Brain microvascular endothelial cell (primary cell): ENCODE measurements at regions not wholly inside any gene's neighbourhood (a gene's known extent, or its start where the extent isn't known, plus 50 kb on each side); places are given as distances from the start of the nearest gene placed in this dataset.
"Not testable (repeated sequence)": the region's sequence is repeated elsewhere in the genome, so short reads cannot be mapped to it uniquely, and the experiment has no call there.

ENCODE experiments used
- DNase-seq: peaks from one replicate; pipeline ENCODE4 v3.0.0-alpha.2; 2020
- H3K27ac ChIP-seq: fragments of 250-450 bp; sonication (Bioruptor Pico); 2 replicates; pipeline ENCODE4 v1.5.1; 2020; ENCODE audit warnings: mild to moderate bottlenecking, moderate library complexity
- H3K27me3 ChIP-seq: fragments of 250-450 bp; sonication (Bioruptor Pico); replicated peaks from 2 replicates; pipeline ENCODE4 v1.5.1; 2020; ENCODE audit warnings: mild to moderate bottlenecking
- H3K36me3 ChIP-seq: fragments of 250-450 bp; sonication (Bioruptor Pico); replicated peaks from 2 replicates; pipeline ENCODE4 v1.5.1; 2020; ENCODE audit warnings: mild to moderate bottlenecking
- H3K4me3 ChIP-seq: 2 replicates; pipeline ENCODE4 v1.5.1; 2011; ENCODE audit warnings: low read depth, mild to moderate bottlenecking, control low read depth, low read length, moderate library complexity
- in situ Hi-C: cut with HindIII; loops from 2 replicates; pipeline ENCODE4 v1.10.0; 2017; ENCODE audit warnings: low sequenced_read_pairs, low pct_ligation_motif_present
- TF ChIP-seq, protein P1 (sequence below): IDR thresholded peaks from 2 replicates; pipeline ENCODE4 v1.5.1; 2011; ENCODE audit warnings: low read depth, mild to moderate bottlenecking, moderate library complexity, low read length, control low read depth, inconsistent platforms; ENCODE audit errors: missing control alignments

DNA sequence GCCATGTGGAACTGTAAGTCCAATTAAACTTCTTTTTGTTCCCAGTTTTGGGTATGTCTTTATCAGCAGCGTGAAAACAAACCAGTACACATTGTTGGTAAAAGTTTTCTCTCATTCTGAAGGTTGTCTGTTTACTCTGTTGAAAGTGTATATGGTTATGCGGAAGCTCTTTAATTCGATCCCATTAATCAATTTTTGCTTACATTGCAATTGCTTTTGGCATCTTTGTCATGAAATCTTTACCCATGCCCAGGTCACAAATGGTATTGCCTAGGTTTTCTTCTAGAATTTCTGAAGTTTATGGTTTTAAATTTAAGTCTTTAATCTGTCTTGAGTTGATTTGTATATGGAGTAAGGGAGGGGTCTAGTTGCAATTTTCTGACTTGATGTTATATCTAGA is 1901.9 kb downstream of the MAT2B start:
- no peaks in the 10 kb centered on the region for H3K27me3 ChIP-seq
- H3K4me3 ChIP-seq, result no peak overlapping the region
- H3K36me3 ChIP-seq, result no peaks in the 10 kb centered on the region
- DNase-seq, result no peak
- no peak overlapping the region for H3K27ac ChIP-seq
- TF ChIP-seq, protein P1, sequence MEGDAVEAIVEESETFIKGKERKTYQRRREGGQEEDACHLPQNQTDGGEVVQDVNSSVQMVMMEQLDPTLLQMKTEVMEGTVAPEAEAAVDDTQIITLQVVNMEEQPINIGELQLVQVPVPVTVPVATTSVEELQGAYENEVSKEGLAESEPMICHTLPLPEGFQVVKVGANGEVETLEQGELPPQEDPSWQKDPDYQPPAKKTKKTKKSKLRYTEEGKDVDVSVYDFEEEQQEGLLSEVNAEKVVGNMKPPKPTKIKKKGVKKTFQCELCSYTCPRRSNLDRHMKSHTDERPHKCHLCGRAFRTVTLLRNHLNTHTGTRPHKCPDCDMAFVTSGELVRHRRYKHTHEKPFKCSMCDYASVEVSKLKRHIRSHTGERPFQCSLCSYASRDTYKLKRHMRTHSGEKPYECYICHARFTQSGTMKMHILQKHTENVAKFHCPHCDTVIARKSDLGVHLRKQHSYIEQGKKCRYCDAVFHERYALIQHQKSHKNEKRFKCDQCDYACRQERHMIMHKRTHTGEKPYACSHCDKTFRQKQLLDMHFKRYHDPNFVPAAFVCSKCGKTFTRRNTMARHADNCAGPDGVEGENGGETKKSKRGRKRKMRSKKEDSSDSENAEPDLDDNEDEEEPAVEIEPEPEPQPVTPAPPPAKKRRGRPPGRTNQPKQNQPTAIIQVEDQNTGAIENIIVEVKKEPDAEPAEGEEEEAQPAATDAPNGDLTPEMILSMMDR, result no peak
- in situ Hi-C loops, result no loop called here

DNA sequence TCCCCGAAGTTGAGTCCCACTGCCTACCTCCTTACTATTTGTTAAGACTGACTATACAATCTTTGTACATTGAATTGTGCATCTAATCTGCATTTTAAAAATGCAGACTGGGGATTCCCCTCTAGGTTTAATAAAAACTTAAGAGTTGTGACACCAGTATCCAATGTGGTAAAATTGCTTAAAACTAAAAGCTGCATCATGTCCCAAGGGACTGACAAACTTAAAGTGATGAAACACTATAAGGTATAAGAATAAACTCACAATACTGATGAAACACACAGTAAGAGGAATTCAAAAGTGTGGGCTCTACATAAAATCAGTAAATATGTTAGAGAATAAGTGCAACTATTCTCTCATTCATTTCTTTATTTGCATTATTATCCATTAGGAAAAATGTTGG is 1905.1 kb downstream of the MAT2B start:
- in situ Hi-C loops, result no loop called here
- H3K4me3 ChIP-seq, result no peak overlapping the region
- TF ChIP-seq, protein P1, result no peak
- no peak for DNase-seq
- no peaks in the 10 kb centered on the region for H3K27me3 ChIP-seq
- no peaks in the 10 kb centered on the region for H3K36me3 ChIP-seq
- no peak overlapping the region for H3K27ac ChIP-seq

DNA sequence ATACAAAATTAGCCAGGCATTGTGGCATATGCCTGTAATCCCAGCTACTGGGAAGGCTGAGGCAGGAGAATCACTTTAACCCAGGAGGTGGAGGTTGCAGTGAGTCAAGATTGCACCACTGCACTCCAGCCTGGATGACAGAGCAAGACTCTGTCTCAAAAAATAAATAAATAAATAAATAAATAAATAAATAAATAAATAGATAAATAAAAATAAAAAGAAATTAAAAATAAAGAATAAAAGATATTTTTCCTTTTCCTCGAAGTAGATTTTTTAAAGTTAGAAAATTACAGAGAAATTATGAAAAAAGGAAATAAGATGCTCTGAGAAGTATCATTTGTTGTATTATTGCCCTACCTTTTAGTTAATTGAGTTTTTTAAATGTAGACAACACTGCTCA is 1906.1 kb downstream of the MAT2B start:
- H3K4me3 ChIP-seq, H3K27me3 ChIP-seq, H3K27ac ChIP-seq, H3K36me3 ChIP-seq, DNase-seq, in situ Hi-C loops: not testable (repeated sequence)

DNA sequence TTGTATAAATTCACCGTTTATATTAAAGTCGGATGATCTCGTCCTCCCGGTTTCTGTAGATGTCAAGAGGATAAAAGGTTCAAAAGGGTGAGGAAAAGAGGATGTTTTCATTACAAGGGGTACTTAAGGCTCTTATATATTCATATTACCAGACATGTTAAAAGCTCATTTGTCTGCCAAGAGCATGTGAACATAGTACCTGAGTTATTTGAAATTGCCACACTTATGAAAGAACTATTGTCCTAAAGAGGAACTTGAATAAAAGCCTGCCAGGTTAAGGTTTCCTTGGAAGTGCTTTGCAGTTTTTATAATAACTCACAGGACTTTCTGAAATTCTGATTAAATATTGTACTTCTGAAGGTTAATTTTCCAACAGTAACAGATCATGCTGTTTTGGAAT is 1915.1 kb downstream of the MAT2B start:
- H3K27ac ChIP-seq, result no peak overlapping the region
- no peak overlapping the region for H3K4me3 ChIP-seq
- H3K27me3 ChIP-seq, result no peaks in the 10 kb centered on the region
- in situ Hi-C loops, result no loop called here
- TF ChIP-seq, protein P1, result no peak
- no peak for DNase-seq
- H3K36me3 ChIP-seq, result no peaks in the 10 kb centered on the region

DNA sequence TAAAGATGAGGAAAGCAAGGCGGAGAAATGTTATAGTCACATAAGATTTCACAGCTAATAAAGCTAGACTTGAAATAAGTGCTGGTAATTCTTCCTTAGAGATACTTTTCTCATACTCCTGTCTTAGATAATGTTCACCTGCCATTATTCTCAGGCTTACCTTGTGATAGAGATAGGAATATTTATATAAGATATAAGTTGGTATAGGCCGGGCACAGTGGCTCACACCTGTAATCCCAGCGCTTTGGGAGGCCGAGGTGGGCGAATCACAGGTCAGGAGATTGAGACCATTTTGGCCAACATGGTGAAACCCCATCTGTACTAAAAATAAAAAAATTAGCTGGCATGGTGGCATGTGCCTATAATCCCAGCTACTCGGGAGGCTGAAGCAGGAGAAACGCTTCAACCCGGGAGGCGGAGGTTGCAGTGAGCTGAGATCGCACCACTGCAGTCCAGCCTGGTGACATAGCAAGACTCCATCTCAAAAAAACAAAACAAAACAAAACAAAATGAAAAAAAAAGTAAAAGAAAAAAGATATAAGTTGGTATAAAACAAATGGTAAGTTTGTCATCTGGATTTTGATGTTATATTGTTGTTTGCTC is 1918.4 kb downstream of the MAT2B start:
- in situ Hi-C loops, result no loop called here

DNA sequence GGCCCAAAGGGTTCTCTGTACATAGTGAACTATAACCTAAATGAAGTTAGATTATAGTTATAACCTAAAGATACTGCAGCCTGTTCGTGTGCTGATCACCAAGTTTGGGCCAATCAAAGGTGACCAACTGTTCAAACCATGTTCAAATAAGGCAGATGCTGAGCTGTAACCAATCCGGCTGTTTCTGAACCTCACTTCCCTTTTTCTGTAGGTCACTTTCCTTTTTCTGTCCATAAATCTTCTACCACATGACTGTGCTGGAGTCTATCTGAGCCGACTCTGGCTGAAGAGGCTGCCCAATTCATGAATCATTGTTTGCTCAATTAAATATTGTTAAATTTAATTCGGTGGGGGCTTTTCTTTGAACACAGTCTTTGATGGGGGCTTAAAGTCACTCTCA is 1920.2 kb downstream of the MAT2B start:
- in situ Hi-C loops, result no loop called here
- Histone ChIP-seq H3K36me3 (no peaks in the 10 kb centered on the region), H3K4me3 (no peak overlapping the region), H3K27me3 (no peaks in the 10 kb centered on the region), H3K27ac (no peak overlapping the region)
- DNase-seq, result no peak
- TF ChIP-seq, protein P1, result no peak

More for the DNA sequence above, 1918.4 kb downstream of the MAT2B start:
- TF ChIP-seq, protein P1, result no peak
- H3K36me3 ChIP-seq, result no peaks in the 10 kb centered on the region
- no peak overlapping the region for H3K4me3 ChIP-seq
- no peak overlapping the region for H3K27ac ChIP-seq
- DNase-seq, result no peak
- H3K27me3 ChIP-seq, result no peaks in the 10 kb centered on the region
